HG02885 (cell line): ENCODE measurements at regions not wholly inside any gene's neighbourhood (a gene's known extent, or its start where the extent isn't known, plus 50 kb on each side); places are given as distances from the start of the nearest gene placed in this dataset.

Experiments used
- ATAC-seq: cut with Tn5 transposase; IDR thresholded peaks from one replicate; pipeline ENCODE4 v1.9.1; 2021; ENCODE audit warnings: mild to moderate bottlenecking; ENCODE audit not compliant: unreplicated experiment, poor library complexity

- ATAC-seq: no peak
Measured at GRCh38 chr6:44672086-44672485, 284.6 kb downstream of the CDC5L start.

- ATAC-seq: no peak
Measured at GRCh38 chr6:44672841-44673240, 285.3 kb downstream of the CDC5L start.

GRCh38 chr6:44674226-44675155, 287.0 kb downstream of the CDC5L start:
- no peak for ATAC-seq

GRCh38 chr6:44675449-44675848, 287.9 kb downstream of the CDC5L start:
- ATAC-seq: no peak

GRCh38 chr6:44676246-44676790, 288.8 kb downstream of the CDC5L start:
- no peak for ATAC-seq

- no peak for ATAC-seq
Measured at GRCh38 chr6:44676826-44677433, 289.4 kb downstream of the CDC5L start.

GRCh38 chr6:44678252-44678935, 290.9 kb downstream of the CDC5L start:
- ATAC-seq: no peak

- no peak for ATAC-seq
Measured at GRCh38 chr6:44679438-44680201, 292.1 kb downstream of the CDC5L start.

GRCh38 chr6:44680202-44680720, 292.8 kb downstream of the CDC5L start:
- ATAC-seq: no peak

- ATAC-seq: no peak
Measured at GRCh38 chr6:44681761-44682160, 294.3 kb downstream of the CDC5L start.

- ATAC-seq: no peak
Measured at GRCh38 chr6:44682280-44682679, 294.8 kb downstream of the CDC5L start.

GRCh38 chr6:44682987-44683779, 295.7 kb downstream of the CDC5L start:
- ATAC-seq: no peak

- ATAC-seq: no peak
Measured at GRCh38 chr6:44685213-44685612, 297.7 kb downstream of the CDC5L start.

- ATAC-seq: no peak
Measured at GRCh38 chr6:44696099-44696498, 308.6 kb downstream of the CDC5L start.

GRCh38 chr6:44696686-44697085, 309.2 kb downstream of the CDC5L start:
- no peak for ATAC-seq

GRCh38 chr6:44697327-44697726, 309.8 kb downstream of the CDC5L start:
- ATAC-seq: no peak

GRCh38 chr6:44698602-44699001, 311.1 kb downstream of the CDC5L start:
- no peak for ATAC-seq

GRCh38 chr6:44699082-44699481, 311.6 kb downstream of the CDC5L start:
- no peak for ATAC-seq

GRCh38 chr6:44699851-44700250, 312.3 kb downstream of the CDC5L start:
- no peak for ATAC-seq
